ENCODE measurements at regions not wholly inside any gene's neighbourhood (a gene's known extent, or its start where the extent isn't known, plus 50 kb on each side); places are given as distances from the start of the nearest gene placed in this dataset.

DNA sequence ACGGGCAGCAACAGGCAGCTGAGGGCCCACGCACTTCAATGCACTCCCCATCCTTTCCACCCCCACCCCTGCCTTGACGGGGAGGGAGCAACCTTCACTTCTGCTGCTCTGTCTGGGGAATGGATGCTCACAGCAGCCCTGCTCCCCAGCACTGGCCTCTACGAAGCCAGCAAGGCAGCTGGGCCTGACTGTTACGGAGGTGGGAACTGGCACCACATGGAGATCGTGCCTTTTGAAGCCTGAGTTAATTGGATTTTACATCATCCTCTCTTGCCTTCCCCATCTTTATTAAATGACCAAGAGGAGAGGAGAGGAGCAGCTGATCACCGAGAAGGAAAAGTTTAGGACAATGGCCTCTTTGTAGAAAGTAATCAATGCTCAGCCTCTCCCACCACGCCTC is 187.0 kb upstream of the RPL38 start:
- TF ChIP-seq, protein P1, sequence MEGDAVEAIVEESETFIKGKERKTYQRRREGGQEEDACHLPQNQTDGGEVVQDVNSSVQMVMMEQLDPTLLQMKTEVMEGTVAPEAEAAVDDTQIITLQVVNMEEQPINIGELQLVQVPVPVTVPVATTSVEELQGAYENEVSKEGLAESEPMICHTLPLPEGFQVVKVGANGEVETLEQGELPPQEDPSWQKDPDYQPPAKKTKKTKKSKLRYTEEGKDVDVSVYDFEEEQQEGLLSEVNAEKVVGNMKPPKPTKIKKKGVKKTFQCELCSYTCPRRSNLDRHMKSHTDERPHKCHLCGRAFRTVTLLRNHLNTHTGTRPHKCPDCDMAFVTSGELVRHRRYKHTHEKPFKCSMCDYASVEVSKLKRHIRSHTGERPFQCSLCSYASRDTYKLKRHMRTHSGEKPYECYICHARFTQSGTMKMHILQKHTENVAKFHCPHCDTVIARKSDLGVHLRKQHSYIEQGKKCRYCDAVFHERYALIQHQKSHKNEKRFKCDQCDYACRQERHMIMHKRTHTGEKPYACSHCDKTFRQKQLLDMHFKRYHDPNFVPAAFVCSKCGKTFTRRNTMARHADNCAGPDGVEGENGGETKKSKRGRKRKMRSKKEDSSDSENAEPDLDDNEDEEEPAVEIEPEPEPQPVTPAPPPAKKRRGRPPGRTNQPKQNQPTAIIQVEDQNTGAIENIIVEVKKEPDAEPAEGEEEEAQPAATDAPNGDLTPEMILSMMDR (IDR thresholded peaks at IDR 0.05): no peak
- TF ChIP-seq POLR2A (IDR thresholded peaks at IDR 0.05): no peak

Measured in lower leg skin (tissue), 3 donors.